ENCODE measurements at regions not wholly inside any gene's neighbourhood (a gene's known extent, or its start where the extent isn't known, plus 50 kb on each side); places are given as distances from the start of the nearest gene placed in this dataset.

GRCh38 chr13:87087741-87088140, 583.4 kb upstream of the SLITRK5 start:
- no peak overlapping the region for H3K4me3 Mint-ChIP-seq
- H3K9me3 Mint-ChIP-seq: peaks cover 15% of the 10 kb centered on the region
- H3K27me3 Mint-ChIP-seq (ENCODE audit: low read depth): no peaks in the 10 kb centered on the region
- no peaks in the 10 kb centered on the region for H3K36me3 Mint-ChIP-seq (ENCODE audit: insufficient read depth)
- H3K4me1 Mint-ChIP-seq (ENCODE audit: low read depth): no peaks in the 10 kb centered on the region
- DNase-seq: no peak
- no peak for ATAC-seq

GRCh38 chr13:87089391-87089790, 581.8 kb upstream of the SLITRK5 start:
- no peaks in the 10 kb centered on the region for H3K36me3 Mint-ChIP-seq (ENCODE audit: insufficient read depth)
- no peaks in the 10 kb centered on the region for H3K27me3 Mint-ChIP-seq (ENCODE audit: low read depth)
- no peak overlapping the region for H3K4me3 Mint-ChIP-seq
- peaks cover 6% of the 10 kb centered on the region for H3K9me3 Mint-ChIP-seq
- no peak for ATAC-seq
- no peaks in the 10 kb centered on the region for H3K4me1 Mint-ChIP-seq (ENCODE audit: low read depth)
- DNase-seq: no peak

- DNase-seq: no peak
- no peaks in the 10 kb centered on the region for H3K4me1 Mint-ChIP-seq (ENCODE audit: low read depth)
- H3K27me3 Mint-ChIP-seq (ENCODE audit: low read depth): no peaks in the 10 kb centered on the region
- no peak for ATAC-seq
- H3K4me3 Mint-ChIP-seq: no peak overlapping the region
- no peaks in the 10 kb centered on the region for H3K9me3 Mint-ChIP-seq
- H3K36me3 Mint-ChIP-seq (ENCODE audit: insufficient read depth): no peaks in the 10 kb centered on the region
Measured at GRCh38 chr13:87093399-87093798, 577.8 kb upstream of the SLITRK5 start.

- DNase-seq: no peak
- ATAC-seq: no peak
- Mint-ChIP-seq H3K4me1 (ENCODE audit: low read depth) (no peaks in the 10 kb centered on the region), H3K4me3 (no peak overlapping the region), H3K36me3 (ENCODE audit: insufficient read depth) (no peaks in the 10 kb centered on the region), H3K9me3 (no peaks in the 10 kb centered on the region), H3K27me3 (ENCODE audit: low read depth) (no peaks in the 10 kb centered on the region)
Measured at GRCh38 chr13:87094646-87095045, 576.5 kb upstream of the SLITRK5 start.

- no peak for DNase-seq
- H3K4me3 Mint-ChIP-seq: no peak overlapping the region
- no peak for ATAC-seq
- H3K36me3 Mint-ChIP-seq (ENCODE audit: insufficient read depth): no peaks in the 10 kb centered on the region
- H3K27me3 Mint-ChIP-seq (ENCODE audit: low read depth): no peaks in the 10 kb centered on the region
- H3K9me3 Mint-ChIP-seq: peaks cover 18% of the 10 kb centered on the region
- no peaks in the 10 kb centered on the region for H3K4me1 Mint-ChIP-seq (ENCODE audit: low read depth)
Measured at GRCh38 chr13:87100431-87100830, 570.7 kb upstream of the SLITRK5 start.

GRCh38 chr13:87107651-87108050, 563.5 kb upstream of the SLITRK5 start:
- H3K4me1 Mint-ChIP-seq (ENCODE audit: low read depth): no peaks in the 10 kb centered on the region
- H3K36me3 Mint-ChIP-seq (ENCODE audit: insufficient read depth): no peaks in the 10 kb centered on the region
- peaks cover 9% of the 10 kb centered on the region for H3K9me3 Mint-ChIP-seq
- ATAC-seq: no peak
- no peak for DNase-seq
- no peaks in the 10 kb centered on the region for H3K27me3 Mint-ChIP-seq (ENCODE audit: low read depth)
- H3K4me3 Mint-ChIP-seq: no peak overlapping the region

GRCh38 chr13:87120476-87120875, 550.7 kb upstream of the SLITRK5 start:
- H3K4me1 Mint-ChIP-seq (ENCODE audit: low read depth): no peaks in the 10 kb centered on the region
- DNase-seq (no peak), ATAC-seq (no peak)
- no peaks in the 10 kb centered on the region for H3K36me3 Mint-ChIP-seq (ENCODE audit: insufficient read depth)
- H3K27me3 Mint-ChIP-seq (ENCODE audit: low read depth): no peaks in the 10 kb centered on the region
- H3K4me3 Mint-ChIP-seq: no peak overlapping the region
- H3K9me3 Mint-ChIP-seq: peaks cover 6% of the 10 kb centered on the region

- no peak for DNase-seq
- Mint-ChIP-seq H3K4me3 (no peak overlapping the region), H3K36me3 (ENCODE audit: insufficient read depth) (no peaks in the 10 kb centered on the region), H3K9me3 (peaks cover 6% of the 10 kb centered on the region), H3K4me1 (ENCODE audit: low read depth) (no peaks in the 10 kb centered on the region), H3K27me3 (ENCODE audit: low read depth) (no peaks in the 10 kb centered on the region)
- no peak for ATAC-seq
Measured at GRCh38 chr13:87122551-87122950, 548.6 kb upstream of the SLITRK5 start.

GRCh38 chr13:87123987-87124784, 547.0 kb upstream of the SLITRK5 start:
- no peak overlapping the region for H3K4me3 Mint-ChIP-seq

GRCh38 chr13:87124785-87125074, 546.4 kb upstream of the SLITRK5 start:
- Mint-ChIP-seq H3K4me3 (no peak overlapping the region), H3K36me3 (ENCODE audit: insufficient read depth) (no peaks in the 10 kb centered on the region), H3K9me3 (peaks cover 7% of the 10 kb centered on the region), H3K27me3 (ENCODE audit: low read depth) (no peaks in the 10 kb centered on the region), H3K4me1 (ENCODE audit: low read depth) (no peaks in the 10 kb centered on the region)
- no peak for ATAC-seq
- DNase-seq: no peak

More at GRCh38 chr13:87123987-87124784, 547.0 kb upstream of the SLITRK5 start:
- ATAC-seq: peak in 1 of 2 donors; percentile 38
- Mint-ChIP-seq H3K9me3 (peaks cover 3% of the 10 kb centered on the region), H3K36me3 (ENCODE audit: insufficient read depth) (no peaks in the 10 kb centered on the region), H3K4me1 (ENCODE audit: low read depth) (no peaks in the 10 kb centered on the region), H3K27me3 (ENCODE audit: low read depth) (no peaks in the 10 kb centered on the region)
- no peak for DNase-seq

GRCh38 chr13:87128036-87128435, 543.1 kb upstream of the SLITRK5 start:
- no peak for DNase-seq
- Mint-ChIP-seq H3K9me3 (peaks cover 8% of the 10 kb centered on the region), H3K4me3 (no peak overlapping the region), H3K27me3 (ENCODE audit: low read depth) (no peaks in the 10 kb centered on the region), H3K36me3 (ENCODE audit: insufficient read depth) (no peaks in the 10 kb centered on the region), H3K4me1 (ENCODE audit: low read depth) (no peaks in the 10 kb centered on the region)
- ATAC-seq: no peak

- DNase-seq (no peak), ATAC-seq (no peak)
- Mint-ChIP-seq H3K36me3 (ENCODE audit: insufficient read depth) (no peaks in the 10 kb centered on the region), H3K4me1 (ENCODE audit: low read depth) (no peaks in the 10 kb centered on the region), H3K27me3 (ENCODE audit: low read depth) (no peaks in the 10 kb centered on the region), H3K4me3 (no peak overlapping the region), H3K9me3 (peaks cover 8% of the 10 kb centered on the region)
Measured at GRCh38 chr13:87128491-87128890, 542.7 kb upstream of the SLITRK5 start.

GRCh38 chr13:87129602-87130300, 541.4 kb upstream of the SLITRK5 start:
- no peaks in the 10 kb centered on the region for H3K27me3 Mint-ChIP-seq (ENCODE audit: low read depth)
- no peaks in the 10 kb centered on the region for H3K4me1 Mint-ChIP-seq (ENCODE audit: low read depth)
- no peaks in the 10 kb centered on the region for H3K36me3 Mint-ChIP-seq (ENCODE audit: insufficient read depth)
- no peak for DNase-seq
- H3K4me3 Mint-ChIP-seq: no peak overlapping the region
- ATAC-seq: no peak
- peaks cover 5% of the 10 kb centered on the region for H3K9me3 Mint-ChIP-seq

GRCh38 chr13:87130423-87130822, 540.7 kb upstream of the SLITRK5 start:
- no peak overlapping the region for H3K4me3 Mint-ChIP-seq
- no peaks in the 10 kb centered on the region for H3K27me3 Mint-ChIP-seq (ENCODE audit: low read depth)
- no peak for ATAC-seq
- no peaks in the 10 kb centered on the region for H3K36me3 Mint-ChIP-seq (ENCODE audit: insufficient read depth)
- H3K4me1 Mint-ChIP-seq (ENCODE audit: low read depth): no peaks in the 10 kb centered on the region
- DNase-seq: no peak
- peaks cover 6% of the 10 kb centered on the region for H3K9me3 Mint-ChIP-seq

- peaks cover 8% of the 10 kb centered on the region for H3K9me3 Mint-ChIP-seq
- no peaks in the 10 kb centered on the region for H3K4me1 Mint-ChIP-seq (ENCODE audit: low read depth)
- ATAC-seq: no peak
- H3K4me3 Mint-ChIP-seq: no peak overlapping the region
- H3K36me3 Mint-ChIP-seq (ENCODE audit: insufficient read depth): no peaks in the 10 kb centered on the region
- DNase-seq: no peak
- H3K27me3 Mint-ChIP-seq (ENCODE audit: low read depth): no peaks in the 10 kb centered on the region
Measured at GRCh38 chr13:87131611-87132010, 539.6 kb upstream of the SLITRK5 start.

All from activated T-cell treated with anti-CD3 and anti-CD28 coated beads, Interleukin-2, amount 50 U/mL, for 4 hours (primary cell).